Gastroesophageal sphincter (tissue), 3 donors: ENCODE measurements at regions not wholly inside any gene's neighbourhood (a gene's known extent, or its start where the extent isn't known, plus 50 kb on each side); places are given as distances from the start of the nearest gene placed in this dataset.

Experiments used
- EP300 ChIP-seq: sonication (generic); formaldehyde crosslinking; IDR thresholded peaks from one replicate; pipeline ENCODE4 v1.6.1; 2017; ENCODE audit warnings: antibody characterized with exemption, mild to moderate bottlenecking
- POLR2A ChIP-seq, 2 donors: fragments of 450-650 bp; IDR thresholded peaks; one replicate each; pipeline ENCODE4 v1.6.1; 2017; ENCODE audit warnings: antibody characterized with exemption in 2 of 2, mild to moderate bottlenecking in 2 of 2, moderate library complexity in 1 of 2
- POLR2AphosphoS5 ChIP-seq: sonication (generic); formaldehyde crosslinking; IDR thresholded peaks from one replicate; pipeline ENCODE4 v1.6.1; 2017; ENCODE audit warnings: antibody characterized with exemption
- TF ChIP-seq, protein P1 (sequence below), 4 experiments: fragments of 200-600 bp in 2 of 4; fragments of 450-650 bp in 2 of 4; sonication (generic) in 1 of 4; IDR thresholded peaks; one replicate each; pipeline ENCODE4 v1.5.1; 2017 to 2019; ENCODE audit warnings: antibody characterized with exemption in 4 of 4, mild to moderate bottlenecking in 2 of 4, moderate library complexity in 2 of 4

- no peak for TF ChIP-seq POLR2A (IDR thresholded peaks at IDR 0.05)
- TF ChIP-seq, protein P1, sequence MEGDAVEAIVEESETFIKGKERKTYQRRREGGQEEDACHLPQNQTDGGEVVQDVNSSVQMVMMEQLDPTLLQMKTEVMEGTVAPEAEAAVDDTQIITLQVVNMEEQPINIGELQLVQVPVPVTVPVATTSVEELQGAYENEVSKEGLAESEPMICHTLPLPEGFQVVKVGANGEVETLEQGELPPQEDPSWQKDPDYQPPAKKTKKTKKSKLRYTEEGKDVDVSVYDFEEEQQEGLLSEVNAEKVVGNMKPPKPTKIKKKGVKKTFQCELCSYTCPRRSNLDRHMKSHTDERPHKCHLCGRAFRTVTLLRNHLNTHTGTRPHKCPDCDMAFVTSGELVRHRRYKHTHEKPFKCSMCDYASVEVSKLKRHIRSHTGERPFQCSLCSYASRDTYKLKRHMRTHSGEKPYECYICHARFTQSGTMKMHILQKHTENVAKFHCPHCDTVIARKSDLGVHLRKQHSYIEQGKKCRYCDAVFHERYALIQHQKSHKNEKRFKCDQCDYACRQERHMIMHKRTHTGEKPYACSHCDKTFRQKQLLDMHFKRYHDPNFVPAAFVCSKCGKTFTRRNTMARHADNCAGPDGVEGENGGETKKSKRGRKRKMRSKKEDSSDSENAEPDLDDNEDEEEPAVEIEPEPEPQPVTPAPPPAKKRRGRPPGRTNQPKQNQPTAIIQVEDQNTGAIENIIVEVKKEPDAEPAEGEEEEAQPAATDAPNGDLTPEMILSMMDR (IDR thresholded peaks at IDR 0.05), result no peak
- TF ChIP-seq POLR2AphosphoS5, result no peak
- TF ChIP-seq EP300, result no peak
These were observed 56.0 kb upstream of the C14orf180 start for GRCh38 chr14:104523546-104523935.
